H9 (cell line): ENCODE measurements at regions not wholly inside any gene's neighbourhood (a gene's known extent, or its start where the extent isn't known, plus 50 kb on each side); places are given as distances from the start of the nearest gene placed in this dataset.

Source experiments
- DNase-seq: peaks from one replicate; pipeline ENCODE4 v3.0.0-alpha.2; 2017
- H2AFZ ChIP-seq: one replicate; pipeline ENCODE4 v1.6.1; 2013; ENCODE audit warnings: mild to moderate bottlenecking, low read length, control low read depth, moderate library complexity
- H2AK5ac ChIP-seq: 2 replicates; pipeline ENCODE4 v1.6.1; 2013; ENCODE audit warnings: low read length, control low read depth, mixed read lengths; ENCODE audit not compliant: insufficient read length
- H2BK120ac ChIP-seq: one replicate; pipeline ENCODE4 v1.6.1; 2013; ENCODE audit warnings: low read depth, mild to moderate bottlenecking, low read length, control low read depth, inconsistent platforms; ENCODE audit not compliant: poor library complexity, severe bottlenecking
- H2BK12ac ChIP-seq: 2 replicates; pipeline ENCODE4 v1.6.1; 2013; ENCODE audit warnings: low read length, control low read depth, mixed read lengths, low read depth; ENCODE audit not compliant: insufficient read length
- H2BK15ac ChIP-seq: 2 replicates; pipeline ENCODE4 v1.6.1; 2013; ENCODE audit warnings: low read depth, low read length, control low read depth
- H2BK20ac ChIP-seq: one replicate; pipeline ENCODE4 v1.6.1; 2013; ENCODE audit warnings: low read depth, mild to moderate bottlenecking, low read length, control low read depth, inconsistent platforms; ENCODE audit not compliant: poor library complexity, severe bottlenecking
- H2BK5ac ChIP-seq: 2 replicates; pipeline ENCODE4 v1.6.1; 2013; ENCODE audit warnings: low read length, control low read depth, mixed read lengths; ENCODE audit not compliant: insufficient read length
- H3K14ac ChIP-seq: 2 replicates; pipeline ENCODE4 v1.6.1; 2013; ENCODE audit warnings: low read length, control low read depth; ENCODE audit not compliant: insufficient read depth
- H3K18ac ChIP-seq: 2 replicates; pipeline ENCODE4 v1.6.1; 2013; ENCODE audit warnings: low read depth, mild to moderate bottlenecking, mixed read lengths, low read length, control low read depth; ENCODE audit not compliant: insufficient read length
- H3K23ac ChIP-seq: 2 replicates; pipeline ENCODE4 v1.6.1; 2013; ENCODE audit warnings: low read length, control low read depth, mixed read lengths, low read depth; ENCODE audit not compliant: insufficient read length
- H3K23me2 ChIP-seq: 2 replicates; pipeline ENCODE4 v1.6.1; 2013; ENCODE audit warnings: low read depth, mild to moderate bottlenecking, mixed read lengths, low read length, control low read depth; ENCODE audit not compliant: insufficient read length, poor library complexity, severe bottlenecking
- H3K27ac ChIP-seq: 2 replicates; pipeline ENCODE4 v1.5.1; 2013; ENCODE audit warnings: low read length, control low read depth, mixed read lengths, low read depth; ENCODE audit not compliant: insufficient read length
- H3K27me3 ChIP-seq: 2 replicates; pipeline ENCODE4 v1.6.1; 2013; ENCODE audit warnings: low read length, control low read depth, inconsistent platforms; ENCODE audit not compliant: insufficient read depth
- H3K4ac ChIP-seq: 2 replicates; pipeline ENCODE4 v1.6.1; 2013; ENCODE audit warnings: low read depth, mild to moderate bottlenecking, control low read depth, inconsistent platforms, low read length, moderate library complexity
- H3K4me1 ChIP-seq: 2 replicates; pipeline ENCODE4 v1.6.1; 2013; ENCODE audit warnings: low read length, control low read depth, inconsistent platforms; ENCODE audit not compliant: insufficient read depth
- H3K4me2 ChIP-seq: 2 replicates; pipeline ENCODE4 v1.6.1; 2013; ENCODE audit warnings: low read length, control low read depth, mixed read lengths; ENCODE audit not compliant: insufficient read length, insufficient read depth
- H3K56ac ChIP-seq: 2 replicates; pipeline ENCODE4 v1.6.1; 2013; ENCODE audit warnings: low read depth, mild to moderate bottlenecking, mixed read lengths, low read length, control low read depth; ENCODE audit not compliant: insufficient read length
- H3K79me1 ChIP-seq: 2 replicates; pipeline ENCODE4 v1.6.1; 2013; ENCODE audit warnings: low read depth, mild to moderate bottlenecking, moderate library complexity, low read length, control low read depth, inconsistent platforms; ENCODE audit not compliant: insufficient read depth, poor library complexity, severe bottlenecking
- H3K79me2 ChIP-seq: 2 replicates; pipeline ENCODE4 v1.6.1; 2013; ENCODE audit warnings: low read length, control low read depth, inconsistent platforms; ENCODE audit not compliant: insufficient read depth
- H3K9ac ChIP-seq: 2 replicates; pipeline ENCODE4 v1.6.1; 2013; ENCODE audit warnings: low read length, control low read depth, mixed read lengths; ENCODE audit not compliant: insufficient read length; ENCODE audit errors: extremely low read depth
- H3K9me3 ChIP-seq: one replicate; pipeline ENCODE4 v1.6.1; 2013; ENCODE audit warnings: low read depth, low read length, inconsistent platforms; ENCODE audit not compliant: control insufficient read depth
- H3T11ph ChIP-seq: one replicate; pipeline ENCODE4 v1.6.1; 2013; ENCODE audit warnings: mild to moderate bottlenecking, low read length, control low read depth, inconsistent platforms
- H4K20me1 ChIP-seq: one replicate; pipeline ENCODE4 v1.6.1; 2013; ENCODE audit not compliant: control insufficient read depth, insufficient read length, insufficient read depth
- H4K5ac ChIP-seq: 2 replicates; pipeline ENCODE4 v1.6.1; 2013; ENCODE audit warnings: low read depth, mild to moderate bottlenecking, mixed read lengths, low read length, control low read depth; ENCODE audit not compliant: insufficient read length
- H4K8ac ChIP-seq: replicated peaks from 2 replicates; pipeline ENCODE4 v1.6.1; 2013; ENCODE audit warnings: low read length, control low read depth, mixed read lengths, low read depth; ENCODE audit not compliant: insufficient read length
- H4K91ac ChIP-seq: 2 replicates; pipeline ENCODE4 v1.6.1; 2013; ENCODE audit warnings: low read depth, mild to moderate bottlenecking, moderate library complexity, mixed read lengths, low read length, control low read depth; ENCODE audit not compliant: insufficient read length
- H3K27ac Mint-ChIP-seq, 3 experiments: 2 replicates in 2 of 3; 3 replicates in 1 of 3; pipeline ENCODE4 v1.8.0; 2020 to 2021; ENCODE audit warnings: mixed read lengths in 3 of 3, mild to moderate bottlenecking in 1 of 3, moderate library complexity in 1 of 3
- H3K27me3 Mint-ChIP-seq: 2 replicates; pipeline ENCODE4 v1.8.0; 2021; ENCODE audit warnings: low read depth, mild to moderate bottlenecking, moderate library complexity, mixed read lengths
- H3K36me3 Mint-ChIP-seq, 3 experiments: 2 replicates in 2 of 3; 3 replicates in 1 of 3; pipeline ENCODE4 v1.8.0; 2020 to 2021; ENCODE audit warnings: low read depth in 3 of 3, mixed read lengths in 3 of 3; ENCODE audit not compliant: insufficient read depth in 1 of 3
- H3K4me1 Mint-ChIP-seq, 2 experiments: 2 replicates each; pipeline ENCODE4 v1.8.0; 2020; ENCODE audit warnings: mixed read lengths in 2 of 2
- H3K4me3 Mint-ChIP-seq, 2 experiments: 2 replicates in 1 of 2; 3 replicates in 1 of 2; pipeline ENCODE4 v1.8.0; 2020 to 2021; ENCODE audit warnings: mild to moderate bottlenecking in 2 of 2, mixed read lengths in 2 of 2, moderate library complexity in 1 of 2
- H3K9me3 Mint-ChIP-seq, 2 experiments: 2 replicates in 1 of 2; 3 replicates in 1 of 2; pipeline ENCODE4 v1.8.0; 2020; ENCODE audit warnings: mild to moderate bottlenecking in 2 of 2, mixed read lengths in 2 of 2, moderate library complexity in 1 of 2
- CTCF ChIP-seq: fragments of 200-600 bp; sonication (generic); conservative IDR thresholded peaks from 3 replicates; pipeline ENCODE4 v1.8.0; 2021; ENCODE audit warnings: antibody characterized with exemption, mild to moderate bottlenecking
- WGBS: extraction: QIAGEN DNeasy Blood & Tissue Kit; methylation state at CpG from one replicate; pipeline ENCODE4 v1.1.7; 2013; ENCODE audit warnings: missing lambda C conversion rate, low lambda C conversion rate, mixed read lengths; ENCODE audit not compliant: insufficient read length; ENCODE audit errors: extremely low coverage; 5-methylcytosine and 5-hydroxymethylcytosine counted together

- no peaks in the 10 kb centered on the region for H3K27me3 ChIP-seq
- no peak overlapping the region for H4K91ac ChIP-seq
- H2BK12ac ChIP-seq = no peak overlapping the region
- H3K23me2 ChIP-seq = no peaks in the 10 kb centered on the region
- Mint-ChIP-seq H3K9me3 (peaks cover 0 to 2% of the 10 kb centered on the region in 2 experiments; a peak in 3 of 5 replicates), H3K4me1 (no peaks in the 10 kb centered on the region), H3K27ac (no peak overlapping the region), H3K36me3 (no peaks in the 10 kb centered on the region), H3K27me3 (no peaks in the 10 kb centered on the region), H3K4me3 (no peak overlapping the region)
- no peaks in the 10 kb centered on the region for H3K79me1 ChIP-seq
- H3K79me2 ChIP-seq = no peaks in the 10 kb centered on the region
- H2AK5ac ChIP-seq = no peak overlapping the region
- no peak overlapping the region for H3K4me2 ChIP-seq
- no peak overlapping the region for H3K18ac ChIP-seq
- no peak for TF ChIP-seq CTCF
- H3K23ac ChIP-seq = no peak overlapping the region
- H3K4me1 ChIP-seq = no peaks in the 10 kb centered on the region
- H3K9ac ChIP-seq = no peak overlapping the region
- H3K56ac ChIP-seq = no peak overlapping the region
- no peak overlapping the region for H2BK20ac ChIP-seq
- no peak overlapping the region for H2BK15ac ChIP-seq
- H4K8ac ChIP-seq = no peak overlapping the region
- H4K5ac ChIP-seq = no peak overlapping the region
- no peak overlapping the region for H3T11ph ChIP-seq
- no peaks in the 10 kb centered on the region for H4K20me1 ChIP-seq
- H3K14ac ChIP-seq = no peak overlapping the region
- no peak overlapping the region for H3K4ac ChIP-seq
- no peaks in the 10 kb centered on the region for H3K9me3 ChIP-seq
- H3K27ac ChIP-seq = no peak overlapping the region
- H2BK120ac ChIP-seq = no peak overlapping the region
- H2AFZ ChIP-seq = no peak overlapping the region
- WGBS = no CpG with 5 or more reads among the region's 38 CpGs
- H2BK5ac ChIP-seq = no peak overlapping the region
- DNase-seq = peak; percentile 51
Observed at GRCh38 chr3:148280623-148281242, 417.0 kb upstream of the AGTR1 start.
